ENCODE measurements at regions not wholly inside any gene's neighbourhood (a gene's known extent, or its start where the extent isn't known, plus 50 kb on each side); places are given as distances from the start of the nearest gene placed in this dataset.

GRCh38 chr13:63481334-63481733 is 2065.7 kb upstream of the PCDH20 start:
- TF ChIP-seq CEBPB (IDR thresholded peaks at IDR 0.05) (peak; percentile 53), TAF1 (IDR thresholded peaks at IDR 0.05; ENCODE audit: low read depth) (no peak)

- TF ChIP-seq EP300 (IDR thresholded peaks at IDR 0.05; ENCODE audit: borderline replicate concordance), result no peak
- no peak for TF ChIP-seq REST (IDR thresholded peaks at IDR 0.05; ENCODE audit: low read depth)
- TF ChIP-seq CREB1 (IDR thresholded peaks at IDR 0.05; ENCODE audit: low read depth), result no peak
- TF ChIP-seq CEBPB (IDR thresholded peaks at IDR 0.05), result no peak
- no peak for TF ChIP-seq FOXM1 (IDR thresholded peaks at IDR 0.05; ENCODE audit: borderline replicate concordance, low read depth)
- TF ChIP-seq RAD21 (IDR thresholded peaks at IDR 0.05; ENCODE audit: low read depth), result no peak
- TF ChIP-seq YY1 (IDR thresholded peaks at IDR 0.05; ENCODE audit: low read depth), result no peak
- no peak for TF ChIP-seq TAF1 (IDR thresholded peaks at IDR 0.05; ENCODE audit: low read depth)
- no peak for TF ChIP-seq NFIC (IDR thresholded peaks at IDR 0.05)
- TF ChIP-seq MAX (IDR thresholded peaks at IDR 0.05), result no peak
- no peak for TF ChIP-seq TCF12 (IDR thresholded peaks at IDR 0.05; ENCODE audit: low read depth)
- TF ChIP-seq USF1 (IDR thresholded peaks at IDR 0.05), result no peak
- TF ChIP-seq EGR1 (IDR thresholded peaks at IDR 0.05), result no peak
These were observed 2057.1 kb upstream of the PCDH20 start for GRCh38 chr13:63472711-63473110.

GRCh38 chr13:63463782-63464610 is 2048.3 kb upstream of the PCDH20 start:
- no peak for TF ChIP-seq CEBPB (IDR thresholded peaks at IDR 0.05)
- no peak for TF ChIP-seq NFIC (IDR thresholded peaks at IDR 0.05)
- TF ChIP-seq REST (IDR thresholded peaks at IDR 0.05; ENCODE audit: low read depth), result no peak
- no peak for TF ChIP-seq FOXM1 (IDR thresholded peaks at IDR 0.05; ENCODE audit: borderline replicate concordance, low read depth)
- TF ChIP-seq USF1 (IDR thresholded peaks at IDR 0.05), result no peak
- no peak for TF ChIP-seq EGR1 (IDR thresholded peaks at IDR 0.05)
- no peak for TF ChIP-seq ZBTB7A (IDR thresholded peaks at IDR 0.05; ENCODE audit: low read depth)
- no peak for TF ChIP-seq CREB1 (IDR thresholded peaks at IDR 0.05; ENCODE audit: low read depth)
- no peak for TF ChIP-seq YY1 (IDR thresholded peaks at IDR 0.05; ENCODE audit: low read depth)
- no peak for TF ChIP-seq TCF12 (IDR thresholded peaks at IDR 0.05; ENCODE audit: low read depth)
- no peak for TF ChIP-seq RAD21 (IDR thresholded peaks at IDR 0.05; ENCODE audit: low read depth)

DNA sequence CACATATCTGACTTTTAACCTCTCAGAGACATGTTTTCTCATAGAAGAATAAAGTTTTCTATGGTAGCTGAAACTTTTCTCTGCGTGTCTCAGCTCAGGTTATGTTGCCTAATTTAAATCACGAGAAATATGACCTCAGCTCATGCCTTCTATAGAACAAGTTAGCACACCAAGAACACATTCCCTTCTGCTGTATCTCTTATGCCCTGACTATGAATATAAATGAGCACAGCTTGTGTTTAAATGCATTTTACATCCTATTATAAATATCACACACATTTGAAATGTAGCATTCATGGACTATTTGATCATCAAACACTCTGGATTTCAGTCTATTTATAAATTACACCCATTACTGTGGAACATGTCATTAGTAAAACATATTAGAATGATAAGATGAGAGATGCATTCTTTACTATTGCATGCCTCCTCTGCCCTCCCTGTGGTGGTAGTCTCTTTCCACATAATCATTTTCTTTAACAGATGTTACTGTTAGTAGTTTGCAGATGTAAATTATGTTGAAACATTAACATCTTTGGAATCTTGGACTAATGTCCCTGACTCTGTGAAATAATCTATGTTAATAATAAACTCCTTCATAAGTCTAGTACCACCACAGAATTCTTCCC is 2044.9 kb upstream of the PCDH20 start:
- TF ChIP-seq TCF12 (IDR thresholded peaks at IDR 0.05; ENCODE audit: low read depth) (no peak), MAX (IDR thresholded peaks at IDR 0.05) (no peak), CREB1 (IDR thresholded peaks at IDR 0.05; ENCODE audit: low read depth) (no peak), CEBPB (IDR thresholded peaks at IDR 0.05) (no peak), EP300 (IDR thresholded peaks at IDR 0.05; ENCODE audit: borderline replicate concordance) (no peak), FOXM1 (IDR thresholded peaks at IDR 0.05; ENCODE audit: borderline replicate concordance, low read depth) (no peak), REST (IDR thresholded peaks at IDR 0.05; ENCODE audit: low read depth) (no peak), TEAD4 (IDR thresholded peaks at IDR 0.05) (no peak), ZBTB7A (IDR thresholded peaks at IDR 0.05; ENCODE audit: low read depth) (no peak), EGR1 (IDR thresholded peaks at IDR 0.05) (no peak), USF1 (IDR thresholded peaks at IDR 0.05) (no peak), YY1 (IDR thresholded peaks at IDR 0.05; ENCODE audit: low read depth) (no peak), RAD21 (IDR thresholded peaks at IDR 0.05; ENCODE audit: low read depth) (no peak), NFIC (IDR thresholded peaks at IDR 0.05) (no peak), TAF1 (IDR thresholded peaks at IDR 0.05; ENCODE audit: low read depth) (no peak)
